ENCODE measurements at regions not wholly inside any gene's neighbourhood (a gene's known extent, or its start where the extent isn't known, plus 50 kb on each side); places are given as distances from the start of the nearest gene placed in this dataset.

- no peaks in the 10 kb centered on the region for H3K4me1 ChIP-seq (ENCODE audit: insufficient read depth, low read length)
- H3K9ac ChIP-seq (ENCODE audit: low read length), result no peak overlapping the region
- no peak overlapping the region for H3K27ac ChIP-seq (ENCODE audit: low read depth, low read length)
- H3K27me3 ChIP-seq (ENCODE audit: control insufficient read depth in 1 of 2, insufficient read depth in 2 of 2, low read length in 2 of 2), result no peaks in the 10 kb centered on the region
- no peak overlapping the region for H3K4me3 ChIP-seq (ENCODE audit: low read depth in 1 of 2, low read length in 2 of 2)
- peaks cover 4% of the 10 kb centered on the region for H3K9me3 ChIP-seq (ENCODE audit: low read length)
- no peaks in the 10 kb centered on the region for H3K36me3 ChIP-seq (ENCODE audit: insufficient read depth, low read length)
These were observed 1531.5 kb upstream of the B3GALT2 start for GRCh38 chr1:194717941-194718340.

GRCh38 chr1:194717334-194717733, 1530.9 kb upstream of the B3GALT2 start:
- H3K9me3 ChIP-seq (ENCODE audit: low read length), result peaks cover 4% of the 10 kb centered on the region
- no peak overlapping the region for H3K27ac ChIP-seq (ENCODE audit: low read depth, low read length)
- H3K9ac ChIP-seq (ENCODE audit: low read length), result no peak overlapping the region
- no peaks in the 10 kb centered on the region for H3K27me3 ChIP-seq (ENCODE audit: control insufficient read depth in 1 of 2, insufficient read depth in 2 of 2, low read length in 2 of 2)
- H3K36me3 ChIP-seq (ENCODE audit: insufficient read depth, low read length), result no peaks in the 10 kb centered on the region
- no peak overlapping the region for H3K4me3 ChIP-seq (ENCODE audit: low read depth in 1 of 2, low read length in 2 of 2)
- H3K4me1 ChIP-seq (ENCODE audit: insufficient read depth, low read length), result no peaks in the 10 kb centered on the region

- H3K4me3 ChIP-seq (ENCODE audit: low read depth in 1 of 2, low read length in 2 of 2), result no peak overlapping the region
- H3K27me3 ChIP-seq (ENCODE audit: control insufficient read depth in 1 of 2, insufficient read depth in 2 of 2, low read length in 2 of 2), result no peaks in the 10 kb centered on the region
- H3K27ac ChIP-seq (ENCODE audit: low read depth, low read length), result no peak overlapping the region
- H3K4me1 ChIP-seq (ENCODE audit: insufficient read depth, low read length), result no peaks in the 10 kb centered on the region
- no peaks in the 10 kb centered on the region for H3K36me3 ChIP-seq (ENCODE audit: insufficient read depth, low read length)
- no peak overlapping the region for H3K9ac ChIP-seq (ENCODE audit: low read length)
- no peaks in the 10 kb centered on the region for H3K9me3 ChIP-seq (ENCODE audit: low read length)
These were observed 1524.3 kb upstream of the B3GALT2 start for GRCh38 chr1:194710671-194711070.

GRCh38 chr1:194709439-194709838, 1523.0 kb upstream of the B3GALT2 start:
- Histone ChIP-seq H3K4me3 (ENCODE audit: low read depth in 1 of 2, low read length in 2 of 2) (no peak overlapping the region), H3K36me3 (ENCODE audit: insufficient read depth, low read length) (no peaks in the 10 kb centered on the region), H3K9me3 (ENCODE audit: low read length) (no peaks in the 10 kb centered on the region), H3K4me1 (ENCODE audit: insufficient read depth, low read length) (no peaks in the 10 kb centered on the region), H3K9ac (ENCODE audit: low read length) (no peak overlapping the region), H3K27me3 (ENCODE audit: control insufficient read depth in 1 of 2, insufficient read depth in 2 of 2, low read length in 2 of 2) (no peaks in the 10 kb centered on the region), H3K27ac (ENCODE audit: low read depth, low read length) (no peak overlapping the region)

- H3K4me1 ChIP-seq (ENCODE audit: insufficient read depth, low read length), result no peaks in the 10 kb centered on the region
- no peaks in the 10 kb centered on the region for H3K27me3 ChIP-seq (ENCODE audit: control insufficient read depth in 1 of 2, insufficient read depth in 2 of 2, low read length in 2 of 2)
- no peak overlapping the region for H3K4me3 ChIP-seq (ENCODE audit: low read depth in 1 of 2, low read length in 2 of 2)
- no peaks in the 10 kb centered on the region for H3K36me3 ChIP-seq (ENCODE audit: insufficient read depth, low read length)
- no peaks in the 10 kb centered on the region for H3K9me3 ChIP-seq (ENCODE audit: low read length)
- no peak overlapping the region for H3K9ac ChIP-seq (ENCODE audit: low read length)
- H3K27ac ChIP-seq (ENCODE audit: low read depth, low read length), result no peak overlapping the region
These were observed 1520.7 kb upstream of the B3GALT2 start for GRCh38 chr1:194707074-194707473.

- H3K9me3 ChIP-seq (ENCODE audit: low read length), result no peaks in the 10 kb centered on the region
- H3K9ac ChIP-seq (ENCODE audit: low read length), result no peak overlapping the region
- no peaks in the 10 kb centered on the region for H3K4me1 ChIP-seq (ENCODE audit: insufficient read depth, low read length)
- no peaks in the 10 kb centered on the region for H3K27me3 ChIP-seq (ENCODE audit: control insufficient read depth in 1 of 2, insufficient read depth in 2 of 2, low read length in 2 of 2)
- H3K36me3 ChIP-seq (ENCODE audit: insufficient read depth, low read length), result no peaks in the 10 kb centered on the region
- H3K27ac ChIP-seq (ENCODE audit: low read depth, low read length), result no peak overlapping the region
- no peak overlapping the region for H3K4me3 ChIP-seq (ENCODE audit: low read depth in 1 of 2, low read length in 2 of 2)
These were observed 1518.9 kb upstream of the B3GALT2 start for GRCh38 chr1:194705123-194705854.

GRCh38 chr1:194698908-194699318, 1512.5 kb upstream of the B3GALT2 start:
- no peaks in the 10 kb centered on the region for H3K36me3 ChIP-seq (ENCODE audit: insufficient read depth, low read length)
- no peaks in the 10 kb centered on the region for H3K9me3 ChIP-seq (ENCODE audit: low read length)
- no peak overlapping the region for H3K27ac ChIP-seq (ENCODE audit: low read depth, low read length)
- H3K4me3 ChIP-seq (ENCODE audit: low read depth in 1 of 2, low read length in 2 of 2), result no peak overlapping the region
- no peak overlapping the region for H3K9ac ChIP-seq (ENCODE audit: low read length)
- no peaks in the 10 kb centered on the region for H3K4me1 ChIP-seq (ENCODE audit: insufficient read depth, low read length)
- no peaks in the 10 kb centered on the region for H3K27me3 ChIP-seq (ENCODE audit: control insufficient read depth in 1 of 2, insufficient read depth in 2 of 2, low read length in 2 of 2)

GRCh38 chr1:194693244-194693643, 1506.8 kb upstream of the B3GALT2 start:
- H3K4me1 ChIP-seq (ENCODE audit: insufficient read depth, low read length), result no peaks in the 10 kb centered on the region
- no peaks in the 10 kb centered on the region for H3K27me3 ChIP-seq (ENCODE audit: control insufficient read depth in 1 of 2, insufficient read depth in 2 of 2, low read length in 2 of 2)
- no peaks in the 10 kb centered on the region for H3K36me3 ChIP-seq (ENCODE audit: insufficient read depth, low read length)
- no peak overlapping the region for H3K27ac ChIP-seq (ENCODE audit: low read depth, low read length)
- no peak overlapping the region for H3K4me3 ChIP-seq (ENCODE audit: low read depth in 1 of 2, low read length in 2 of 2)
- no peaks in the 10 kb centered on the region for H3K9me3 ChIP-seq (ENCODE audit: low read length)
- no peak overlapping the region for H3K9ac ChIP-seq (ENCODE audit: low read length)

- no peaks in the 10 kb centered on the region for H3K4me1 ChIP-seq (ENCODE audit: insufficient read depth, low read length)
- no peaks in the 10 kb centered on the region for H3K27me3 ChIP-seq (ENCODE audit: control insufficient read depth in 1 of 2, insufficient read depth in 2 of 2, low read length in 2 of 2)
- H3K27ac ChIP-seq (ENCODE audit: low read depth, low read length), result no peak overlapping the region
- H3K9ac ChIP-seq (ENCODE audit: low read length), result no peak overlapping the region
- H3K9me3 ChIP-seq (ENCODE audit: low read length), result no peaks in the 10 kb centered on the region
- no peak overlapping the region for H3K4me3 ChIP-seq (ENCODE audit: low read depth in 1 of 2, low read length in 2 of 2)
- H3K36me3 ChIP-seq (ENCODE audit: insufficient read depth, low read length), result no peaks in the 10 kb centered on the region
These were observed 1498.2 kb upstream of the B3GALT2 start for GRCh38 chr1:194684636-194685035.

GRCh38 chr1:194658090-194658439, 1471.7 kb upstream of the B3GALT2 start:
- H3K9me3 ChIP-seq (ENCODE audit: low read length), result no peaks in the 10 kb centered on the region
- no peak overlapping the region for H3K27ac ChIP-seq (ENCODE audit: low read depth, low read length)
- H3K9ac ChIP-seq (ENCODE audit: low read length), result no peak overlapping the region
- no peaks in the 10 kb centered on the region for H3K27me3 ChIP-seq (ENCODE audit: control insufficient read depth in 1 of 2, insufficient read depth in 2 of 2, low read length in 2 of 2)
- H3K4me3 ChIP-seq (ENCODE audit: low read depth in 1 of 2, low read length in 2 of 2), result no peak overlapping the region
- H3K4me1 ChIP-seq (ENCODE audit: insufficient read depth, low read length), result no peaks in the 10 kb centered on the region
- no peaks in the 10 kb centered on the region for H3K36me3 ChIP-seq (ENCODE audit: insufficient read depth, low read length)

- no peak overlapping the region for H3K27ac ChIP-seq (ENCODE audit: low read depth, low read length)
- H3K9ac ChIP-seq (ENCODE audit: low read length), result no peak overlapping the region
- H3K4me3 ChIP-seq (ENCODE audit: low read depth in 1 of 2, low read length in 2 of 2), result no peak overlapping the region
- no peaks in the 10 kb centered on the region for H3K4me1 ChIP-seq (ENCODE audit: insufficient read depth, low read length)
- no peaks in the 10 kb centered on the region for H3K27me3 ChIP-seq (ENCODE audit: control insufficient read depth in 1 of 2, insufficient read depth in 2 of 2, low read length in 2 of 2)
- no peaks in the 10 kb centered on the region for H3K36me3 ChIP-seq (ENCODE audit: insufficient read depth, low read length)
- no peaks in the 10 kb centered on the region for H3K9me3 ChIP-seq (ENCODE audit: low read length)
These were observed 1468.5 kb upstream of the B3GALT2 start for GRCh38 chr1:194654956-194655355.

GRCh38 chr1:194653385-194653784, 1467.0 kb upstream of the B3GALT2 start:
- no peak overlapping the region for H3K27ac ChIP-seq (ENCODE audit: low read depth, low read length)
- no peaks in the 10 kb centered on the region for H3K4me1 ChIP-seq (ENCODE audit: insufficient read depth, low read length)
- no peaks in the 10 kb centered on the region for H3K9me3 ChIP-seq (ENCODE audit: low read length)
- H3K4me3 ChIP-seq (ENCODE audit: low read depth in 1 of 2, low read length in 2 of 2), result no peak overlapping the region
- no peak overlapping the region for H3K9ac ChIP-seq (ENCODE audit: low read length)
- no peaks in the 10 kb centered on the region for H3K27me3 ChIP-seq (ENCODE audit: control insufficient read depth in 1 of 2, insufficient read depth in 2 of 2, low read length in 2 of 2)
- H3K36me3 ChIP-seq (ENCODE audit: insufficient read depth, low read length), result no peaks in the 10 kb centered on the region

Data from muscle layer of colon (tissue), 2 donors.